SK-N-SH treated with all-trans-retinoic acid at 6 μM for 48 hours (cell line): ENCODE measurements at regions not wholly inside any gene's neighbourhood (a gene's known extent, or its start where the extent isn't known, plus 50 kb on each side); places are given as distances from the start of the nearest gene placed in this dataset.

Experiments used
- ATAC-seq: fragments of 200-7000 bp; cut with Tn5 transposase; 3 replicates; pipeline ENCODE4 v1.9.1; 2020; ENCODE audit warnings: mild to moderate bottlenecking, moderate library complexity
- ARNTL ChIP-seq: fragments of 450-650 bp; formaldehyde crosslinking; IDR thresholded peaks from 2 replicates; pipeline ENCODE4 v1.5.0; 2020; ENCODE audit warnings: low read depth, mild to moderate bottlenecking, moderate library complexity, borderline replicate concordance
- BACH2 ChIP-seq: fragments of 250-450 bp; sonication (Bioruptor Pico); IDR thresholded peaks from 2 replicates; pipeline ENCODE4 v1.9.0; 2021; ENCODE audit warnings: mild to moderate bottlenecking, borderline replicate concordance
- CSDC2 ChIP-seq: fragments of 250-450 bp; sonication (Bioruptor Pico); IDR thresholded peaks from 2 replicates; pipeline ENCODE4 v1.5.0; 2020; ENCODE audit warnings: mild to moderate bottlenecking, moderate library complexity
- ESRRG ChIP-seq: fragments of 250-450 bp; sonication (Bioruptor Pico); IDR thresholded peaks from 2 replicates; pipeline ENCODE4 v1.6.1; 2021; ENCODE audit warnings: mild to moderate bottlenecking
- GLIS3 ChIP-seq: fragments of 250-450 bp; sonication (Bioruptor Pico); IDR thresholded peaks from 2 replicates; pipeline ENCODE4 v1.5.0; 2020; ENCODE audit warnings: mild to moderate bottlenecking, moderate library complexity
- ISL1 ChIP-seq: fragments of 250-450 bp; sonication (Bioruptor Pico); IDR thresholded peaks from 2 replicates; pipeline ENCODE4 v2.1.2; 2022; ENCODE audit warnings: mild to moderate bottlenecking, moderate library complexity
- OSR1 ChIP-seq: fragments of 250-450 bp; sonication (Bioruptor Pico); IDR thresholded peaks from 2 replicates; pipeline ENCODE4 v1.8.0; 2022; ENCODE audit warnings: moderate library complexity, mild to moderate bottlenecking, inconsistent platforms
- RARB ChIP-seq: fragments of 250-450 bp; sonication (Bioruptor Pico); IDR thresholded peaks from 2 replicates; pipeline ENCODE4 v1.8.0; 2021; ENCODE audit warnings: mild to moderate bottlenecking, moderate library complexity
- SNAI2 ChIP-seq: fragments of 250-450 bp; sonication (Bioruptor Pico); IDR thresholded peaks from 2 replicates; pipeline ENCODE4 v1.5.0; 2020; ENCODE audit warnings: mild to moderate bottlenecking, moderate library complexity
- TOX ChIP-seq: fragments of 250-450 bp; sonication (Bioruptor Pico); IDR thresholded peaks from 2 replicates; pipeline ENCODE4 v1.8.0; 2021; ENCODE audit warnings: mild to moderate bottlenecking, moderate library complexity, borderline replicate concordance
- ZC3H10 ChIP-seq: fragments of 250-450 bp; sonication (Bioruptor Pico); IDR thresholded peaks from 2 replicates; pipeline ENCODE4 v1.5.1; 2021; ENCODE audit warnings: mild to moderate bottlenecking, moderate library complexity
- ZFP3 ChIP-seq: fragments of 250-450 bp; sonication (Bioruptor Pico); IDR thresholded peaks from 2 replicates; pipeline ENCODE4 v1.5.0; 2020; ENCODE audit warnings: mild to moderate bottlenecking, moderate library complexity
- ZFP30 ChIP-seq: fragments of 450-650 bp; formaldehyde crosslinking; IDR thresholded peaks from 2 replicates; pipeline ENCODE4 v1.5.0; 2022; ENCODE audit warnings: mild to moderate bottlenecking, moderate library complexity
- ZNF565 ChIP-seq: fragments of 450-650 bp; formaldehyde crosslinking; conservative IDR thresholded peaks from 2 replicates; pipeline ENCODE4 v1.5.0; 2020; ENCODE audit warnings: low read depth, mild to moderate bottlenecking, moderate library complexity
- ZNF70 ChIP-seq: fragments of 450-650 bp; formaldehyde crosslinking; IDR thresholded peaks from 2 replicates; pipeline ENCODE4 v1.5.0; 2020; ENCODE audit warnings: mild to moderate bottlenecking, moderate library complexity
- ZNF8 ChIP-seq: fragments of 450-650 bp; formaldehyde crosslinking; IDR thresholded peaks from 2 replicates; pipeline ENCODE4 v1.5.0; 2020; ENCODE audit warnings: mild to moderate bottlenecking, moderate library complexity
- TF ChIP-seq, protein P1 (sequence below): fragments of 250-450 bp; sonication (Bioruptor Pico); IDR thresholded peaks from 2 replicates; pipeline ENCODE4 v1.8.0; 2021; ENCODE audit warnings: low read depth, mild to moderate bottlenecking, moderate library complexity, borderline replicate concordance
- TF ChIP-seq, protein P2 (sequence below): fragments of 250-450 bp; sonication (Bioruptor Pico); IDR thresholded peaks from 2 replicates; pipeline ENCODE4 v1.5.0; 2020; ENCODE audit warnings: mild to moderate bottlenecking, moderate library complexity
- TF ChIP-seq, protein P3 (sequence below): fragments of 250-450 bp; sonication (Bioruptor Pico); IDR thresholded peaks from 2 replicates; pipeline ENCODE4 v1.8.0; 2020; ENCODE audit warnings: mild to moderate bottlenecking, moderate library complexity, borderline replicate concordance
- TF ChIP-seq, protein P4 (sequence below): fragments of 250-450 bp; sonication (Bioruptor Pico); IDR thresholded peaks from 2 replicates; pipeline ENCODE4 v1.5.1; 2021; ENCODE audit warnings: mild to moderate bottlenecking, moderate library complexity

DNA sequence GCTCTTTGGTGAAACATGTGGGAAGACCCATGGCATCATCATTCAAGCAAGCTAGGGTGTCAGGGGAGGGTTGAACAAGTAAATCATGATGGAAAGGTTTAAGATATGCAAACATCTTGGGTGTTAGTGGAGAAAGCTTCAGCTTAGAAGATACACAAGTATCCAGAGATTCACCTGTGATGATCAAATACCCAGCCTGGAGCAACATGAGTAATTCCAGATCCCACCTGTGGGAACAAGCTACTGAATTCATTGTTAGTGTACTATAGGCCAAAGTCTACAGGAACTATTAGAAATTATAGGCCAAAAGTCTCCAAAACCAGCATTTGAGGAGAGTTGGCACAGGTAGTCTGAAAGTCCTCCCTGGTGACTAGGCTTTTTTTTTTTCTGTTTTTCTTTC lies 499.9 kb downstream of the NUF2 start:
- no peak for ATAC-seq

DNA sequence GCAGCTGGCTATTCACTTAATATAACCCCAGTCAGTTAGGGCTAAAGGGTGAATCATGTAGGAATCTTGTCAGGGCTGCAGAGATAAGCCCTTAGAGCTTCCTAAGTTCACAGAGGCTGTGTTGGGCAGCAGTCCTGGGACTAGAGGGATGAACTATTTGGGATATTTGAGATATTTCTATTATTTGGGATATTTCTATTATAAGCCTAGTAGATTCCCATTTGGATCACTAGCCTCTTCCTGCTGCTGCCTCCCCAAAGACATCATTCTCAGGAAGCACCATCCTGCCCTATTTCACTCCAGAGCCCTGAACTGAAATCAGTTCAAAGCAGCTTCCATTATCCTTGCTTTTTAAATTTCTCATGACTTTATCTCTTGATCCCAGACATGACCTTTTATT lies 501.3 kb downstream of the NUF2 start:
- ATAC-seq: no peak
- TF ChIP-seq BACH2 (CRISPR knock-in tag) (no peak), OSR1 (CRISPR knock-in tag) (no peak)
- TF ChIP-seq, protein P1, sequence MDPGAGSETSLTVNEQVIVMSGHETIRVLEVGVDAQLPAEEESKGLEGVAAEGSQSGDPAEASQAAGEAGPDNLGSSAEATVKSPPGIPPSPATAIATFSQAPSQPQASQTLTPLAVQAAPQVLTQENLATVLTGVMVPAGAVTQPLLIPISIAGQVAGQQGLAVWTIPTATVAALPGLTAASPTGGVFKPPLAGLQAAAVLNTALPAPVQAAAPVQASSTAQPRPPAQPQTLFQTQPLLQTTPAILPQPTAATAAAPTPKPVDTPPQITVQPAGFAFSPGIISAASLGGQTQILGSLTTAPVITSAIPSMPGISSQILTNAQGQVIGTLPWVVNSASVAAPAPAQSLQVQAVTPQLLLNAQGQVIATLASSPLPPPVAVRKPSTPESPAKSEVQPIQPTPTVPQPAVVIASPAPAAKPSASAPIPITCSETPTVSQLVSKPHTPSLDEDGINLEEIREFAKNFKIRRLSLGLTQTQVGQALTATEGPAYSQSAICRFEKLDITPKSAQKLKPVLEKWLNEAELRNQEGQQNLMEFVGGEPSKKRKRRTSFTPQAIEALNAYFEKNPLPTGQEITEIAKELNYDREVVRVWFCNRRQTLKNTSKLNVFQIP (CRISPR knock-in tag): no peak

More for the DNA sequence above, 499.9 kb downstream of the NUF2 start:
- TF ChIP-seq ZNF8 (no peak), ZNF70 (CRISPR knock-in tag) (no peak), SNAI2 (CRISPR knock-in tag) (no peak), CSDC2 (CRISPR knock-in tag) (no peak)

DNA sequence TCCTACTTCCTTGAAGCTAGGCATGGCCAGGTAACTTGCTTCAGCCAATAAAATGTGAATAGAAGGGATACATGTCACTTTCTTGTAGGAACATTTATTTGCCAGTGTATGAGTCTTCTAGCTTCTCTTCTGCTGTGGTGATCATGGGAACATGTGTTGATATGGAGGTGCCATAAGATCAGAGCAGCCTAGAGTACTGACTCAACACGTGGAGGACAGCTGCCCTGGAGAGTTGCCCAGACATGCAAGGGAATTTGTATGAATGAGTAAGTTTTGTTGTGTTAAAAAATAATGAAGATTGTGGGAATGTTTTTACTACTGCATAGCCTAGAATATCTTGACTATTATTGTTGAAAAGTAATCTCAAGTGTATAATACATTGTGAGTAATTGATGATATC lies 502.3 kb downstream of the NUF2 start:
- no peak for TF ChIP-seq OSR1 (CRISPR knock-in tag)
- TF ChIP-seq ZNF70 (CRISPR knock-in tag): no peak
- TF ChIP-seq CSDC2 (CRISPR knock-in tag): no peak
- TF ChIP-seq, protein P2, sequence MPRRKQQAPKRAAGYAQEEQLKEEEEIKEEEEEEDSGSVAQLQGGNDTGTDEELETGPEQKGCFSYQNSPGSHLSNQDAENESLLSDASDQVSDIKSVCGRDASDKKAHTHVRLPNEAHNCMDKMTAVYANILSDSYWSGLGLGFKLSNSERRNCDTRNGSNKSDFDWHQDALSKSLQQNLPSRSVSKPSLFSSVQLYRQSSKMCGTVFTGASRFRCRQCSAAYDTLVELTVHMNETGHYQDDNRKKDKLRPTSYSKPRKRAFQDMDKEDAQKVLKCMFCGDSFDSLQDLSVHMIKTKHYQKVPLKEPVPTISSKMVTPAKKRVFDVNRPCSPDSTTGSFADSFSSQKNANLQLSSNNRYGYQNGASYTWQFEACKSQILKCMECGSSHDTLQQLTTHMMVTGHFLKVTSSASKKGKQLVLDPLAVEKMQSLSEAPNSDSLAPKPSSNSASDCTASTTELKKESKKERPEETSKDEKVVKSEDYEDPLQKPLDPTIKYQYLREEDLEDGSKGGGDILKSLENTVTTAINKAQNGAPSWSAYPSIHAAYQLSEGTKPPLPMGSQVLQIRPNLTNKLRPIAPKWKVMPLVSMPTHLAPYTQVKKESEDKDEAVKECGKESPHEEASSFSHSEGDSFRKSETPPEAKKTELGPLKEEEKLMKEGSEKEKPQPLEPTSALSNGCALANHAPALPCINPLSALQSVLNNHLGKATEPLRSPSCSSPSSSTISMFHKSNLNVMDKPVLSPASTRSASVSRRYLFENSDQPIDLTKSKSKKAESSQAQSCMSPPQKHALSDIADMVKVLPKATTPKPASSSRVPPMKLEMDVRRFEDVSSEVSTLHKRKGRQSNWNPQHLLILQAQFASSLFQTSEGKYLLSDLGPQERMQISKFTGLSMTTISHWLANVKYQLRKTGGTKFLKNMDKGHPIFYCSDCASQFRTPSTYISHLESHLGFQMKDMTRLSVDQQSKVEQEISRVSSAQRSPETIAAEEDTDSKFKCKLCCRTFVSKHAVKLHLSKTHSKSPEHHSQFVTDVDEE: no peak
- TF ChIP-seq GLIS3 (CRISPR knock-in tag): no peak
- TF ChIP-seq SNAI2 (CRISPR knock-in tag): no peak
- TF ChIP-seq ARNTL (CRISPR knock-in tag): no peak
- no peak for TF ChIP-seq ESRRG (CRISPR knock-in tag)
- TF ChIP-seq ZFP3 (CRISPR knock-in tag): no peak
- TF ChIP-seq, protein P3, sequence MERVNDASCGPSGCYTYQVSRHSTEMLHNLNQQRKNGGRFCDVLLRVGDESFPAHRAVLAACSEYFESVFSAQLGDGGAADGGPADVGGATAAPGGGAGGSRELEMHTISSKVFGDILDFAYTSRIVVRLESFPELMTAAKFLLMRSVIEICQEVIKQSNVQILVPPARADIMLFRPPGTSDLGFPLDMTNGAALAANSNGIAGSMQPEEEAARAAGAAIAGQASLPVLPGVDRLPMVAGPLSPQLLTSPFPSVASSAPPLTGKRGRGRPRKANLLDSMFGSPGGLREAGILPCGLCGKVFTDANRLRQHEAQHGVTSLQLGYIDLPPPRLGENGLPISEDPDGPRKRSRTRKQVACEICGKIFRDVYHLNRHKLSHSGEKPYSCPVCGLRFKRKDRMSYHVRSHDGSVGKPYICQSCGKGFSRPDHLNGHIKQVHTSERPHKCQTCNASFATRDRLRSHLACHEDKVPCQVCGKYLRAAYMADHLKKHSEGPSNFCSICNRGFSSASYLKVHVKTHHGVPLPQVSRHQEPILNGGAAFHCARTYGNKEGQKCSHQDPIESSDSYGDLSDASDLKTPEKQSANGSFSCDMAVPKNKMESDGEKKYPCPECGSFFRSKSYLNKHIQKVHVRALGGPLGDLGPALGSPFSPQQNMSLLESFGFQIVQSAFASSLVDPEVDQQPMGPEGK (CRISPR knock-in tag): no peak
- TF ChIP-seq RARB (CRISPR knock-in tag): no peak
- no peak for TF ChIP-seq ZFP30 (CRISPR knock-in tag)
- TF ChIP-seq, protein P4, sequence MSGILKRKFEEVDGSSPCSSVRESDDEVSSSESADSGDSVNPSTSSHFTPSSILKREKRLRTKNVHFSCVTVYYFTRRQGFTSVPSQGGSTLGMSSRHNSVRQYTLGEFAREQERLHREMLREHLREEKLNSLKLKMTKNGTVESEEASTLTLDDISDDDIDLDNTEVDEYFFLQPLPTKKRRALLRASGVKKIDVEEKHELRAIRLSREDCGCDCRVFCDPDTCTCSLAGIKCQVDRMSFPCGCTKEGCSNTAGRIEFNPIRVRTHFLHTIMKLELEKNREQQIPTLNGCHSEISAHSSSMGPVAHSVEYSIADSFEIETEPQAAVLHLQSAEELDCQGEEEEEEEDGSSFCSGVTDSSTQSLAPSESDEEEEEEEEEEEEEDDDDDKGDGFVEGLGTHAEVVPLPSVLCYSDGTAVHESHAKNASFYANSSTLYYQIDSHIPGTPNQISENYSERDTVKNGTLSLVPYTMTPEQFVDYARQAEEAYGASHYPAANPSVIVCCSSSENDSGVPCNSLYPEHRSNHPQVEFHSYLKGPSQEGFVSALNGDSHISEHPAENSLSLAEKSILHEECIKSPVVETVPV: no peak
- ATAC-seq: no peak

DNA sequence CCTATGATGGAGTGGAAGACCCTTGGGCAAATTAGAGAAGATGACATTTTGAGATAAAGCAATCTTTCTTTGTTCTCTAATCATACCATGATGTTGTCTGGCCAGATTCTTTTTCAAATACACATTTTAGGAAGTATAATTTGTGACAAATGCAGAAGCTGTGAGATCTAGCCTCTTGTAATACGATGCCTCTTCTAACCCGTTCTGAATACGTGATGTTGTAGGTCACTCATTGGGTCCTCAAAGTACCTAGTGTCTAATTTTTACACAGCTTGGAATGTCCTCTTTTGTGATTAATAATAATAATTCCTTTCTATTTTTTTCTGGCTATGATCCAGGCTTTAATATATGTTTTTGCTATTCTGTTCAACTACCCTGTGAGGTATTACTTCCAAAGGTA lies 502.7 kb downstream of the NUF2 start:
- TF ChIP-seq ZNF565 (no peak), ZC3H10 (CRISPR knock-in tag) (no peak), TOX (CRISPR knock-in tag) (no peak), ZNF70 (CRISPR knock-in tag) (no peak), ISL1 (CRISPR knock-in tag) (no peak), OSR1 (CRISPR knock-in tag) (no peak), ZNF8 (no peak)
- TF ChIP-seq, protein P3 (CRISPR knock-in tag): no peak
- TF ChIP-seq, protein P4: no peak
- ATAC-seq: no peak
